SH-SY5Y (cell line): ENCODE measurements at regions not wholly inside any gene's neighbourhood (a gene's known extent, or its start where the extent isn't known, plus 50 kb on each side); places are given as distances from the start of the nearest gene placed in this dataset.

Experiments used
- GATA2 ChIP-seq: IDR thresholded peaks from 2 replicates; pipeline ENCODE4 v1.6.1; 2011; ENCODE audit warnings: mild to moderate bottlenecking, low read depth, low read length
- GATA3 ChIP-seq: IDR thresholded peaks from 2 replicates; pipeline ENCODE4 v1.6.1; 2011; ENCODE audit warnings: low read depth, mild to moderate bottlenecking, low read length, moderate library complexity

DNA sequence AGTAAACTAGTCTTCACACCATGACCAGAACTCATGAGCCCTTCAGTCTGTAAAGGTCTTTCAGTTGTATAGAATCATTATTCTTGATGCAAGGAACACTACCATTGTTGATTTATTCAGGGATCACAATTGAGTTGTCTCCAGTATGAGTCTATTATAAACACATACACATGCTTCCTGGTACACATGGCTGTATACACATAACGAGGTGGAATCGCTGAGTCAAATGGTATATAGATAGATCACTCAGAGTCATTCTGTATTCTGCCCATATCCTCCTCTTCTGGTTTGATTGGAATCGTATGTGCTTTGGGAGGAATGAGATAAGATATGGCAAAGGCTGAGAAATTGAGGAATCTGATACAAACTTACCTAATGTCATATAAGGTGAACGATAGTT, 216.0 kb downstream of the UBE2E3 start:
- TF ChIP-seq GATA2, result no peak
- no peak for TF ChIP-seq GATA3
